ENCODE measurements at regions not wholly inside any gene's neighbourhood (a gene's known extent, or its start where the extent isn't known, plus 50 kb on each side); places are given as distances from the start of the nearest gene placed in this dataset.

GRCh38 chr9:75797085-75797580 lies 93.3 kb upstream of the PCSK5 start:
- no peak for TF ChIP-seq ZNF555 (tag by site-specific recombination; conservative IDR thresholded peaks at IDR 0.05)
- TF ChIP-seq ZNF433 (tag by site-specific recombination; IDR thresholded peaks at IDR 0.05; ENCODE audit: low read depth), result no peak
- no peak for TF ChIP-seq ZNF76 (tag by site-specific recombination; IDR thresholded peaks at IDR 0.05; ENCODE audit: borderline replicate concordance, low read depth)
- no peak for TF ChIP-seq ZNF10 (tag by site-specific recombination; IDR thresholded peaks at IDR 0.05)
- no peak for TF ChIP-seq ZNF629 (tag by site-specific recombination; IDR thresholded peaks at IDR 0.05)
- TF ChIP-seq ZNF362 (tag by site-specific recombination; IDR thresholded peaks at IDR 0.05), result no peak
- TF ChIP-seq ZNF248 (tag by site-specific recombination; IDR thresholded peaks at IDR 0.05), result no peak
- no peak for TF ChIP-seq GLIS2 (tag by site-specific recombination; IDR thresholded peaks at IDR 0.05)
- TF ChIP-seq ZFP69B (tag by site-specific recombination; IDR thresholded peaks at IDR 0.05), result no peak
- no peak for TF ChIP-seq ZSCAN23 (tag by site-specific recombination; IDR thresholded peaks at IDR 0.05)
- Histone ChIP-seq H3K4me1 (ENCODE audit: control insufficient read depth, insufficient read depth, low read length) (no peaks in the 10 kb centered on the region), H3K9me3 (ENCODE audit: control insufficient read depth, insufficient read depth, low read depth, low read length) (no peaks in the 10 kb centered on the region), H3K27ac (ENCODE audit: extremely low read depth, low read depth, low read length) (no peak overlapping the region), H3K36me3 (ENCODE audit: control insufficient read depth in 2 of 2, insufficient read depth in 1 of 2, low read length in 2 of 2) (no peaks in the 10 kb centered on the region), H3K4me3 (ENCODE audit: low read depth, low read length) (no peak overlapping the region)
- ChIA-PET CTCF (no interaction called here), POLR2A (no interaction called here)

GRCh38 chr9:75798505-75798904 lies 92.0 kb upstream of the PCSK5 start:
- CTCF ChIA-PET, result no interaction called here

GRCh38 chr9:75803130-75803529 lies 87.3 kb upstream of the PCSK5 start:
- H3K27ac ChIP-seq (ENCODE audit: extremely low read depth, low read depth, low read length), result no peak overlapping the region
- H3K36me3 ChIP-seq (ENCODE audit: control insufficient read depth in 2 of 2, insufficient read depth in 1 of 2, low read length in 2 of 2), result no peaks in the 10 kb centered on the region
- no peak overlapping the region for H3K4me3 ChIP-seq (ENCODE audit: low read depth, low read length)
- TF ChIP-seq ZBTB17 (tag by site-specific recombination; IDR thresholded peaks at IDR 0.05) (no peak), ZNF704 (tag by site-specific recombination; IDR thresholded peaks at IDR 0.05) (no peak), ZNF10 (tag by site-specific recombination; IDR thresholded peaks at IDR 0.05) (no peak), ZNF16 (tag by site-specific recombination; IDR thresholded peaks at IDR 0.05; ENCODE audit: low read depth) (no peak), ZNF585B (tag by site-specific recombination; IDR thresholded peaks at IDR 0.05) (no peak), ZNF558 (tag by site-specific recombination; IDR thresholded peaks at IDR 0.05) (no peak), ZSCAN30 (tag by site-specific recombination; IDR thresholded peaks at IDR 0.05) (no peak), ZNF324 (tag by site-specific recombination; IDR thresholded peaks at IDR 0.05) (no peak), ZNF391 (tag by site-specific recombination; IDR thresholded peaks at IDR 0.05; ENCODE audit: borderline replicate concordance, low read depth) (no peak), GLIS1 (tag by site-specific recombination; IDR thresholded peaks at IDR 0.05) (no peak), ZNF26 (tag by site-specific recombination; IDR thresholded peaks at IDR 0.05) (no peak), ZNF302 (tag by site-specific recombination; IDR thresholded peaks at IDR 0.05; ENCODE audit: low read depth) (no peak), ZNF548 (tag by site-specific recombination; IDR thresholded peaks at IDR 0.05) (no peak), ZNF223 (tag by site-specific recombination; IDR thresholded peaks at IDR 0.05) (no peak), ZNF354C (tag by site-specific recombination; IDR thresholded peaks at IDR 0.05; ENCODE audit: borderline replicate concordance, low read depth) (no peak)
- H3K4me1 ChIP-seq (ENCODE audit: control insufficient read depth, insufficient read depth, low read length), result no peaks in the 10 kb centered on the region
- POLR2A ChIA-PET, result no interaction called here
- CTCF ChIA-PET, result interaction anchor here (0.6 kb wide), 1 partner anchor 348 kb away, joined by 3 read pairs; no protein-coding TSS in a partner anchor
- no peaks in the 10 kb centered on the region for H3K9me3 ChIP-seq (ENCODE audit: control insufficient read depth, insufficient read depth, low read depth, low read length)

More at GRCh38 chr9:75798505-75798904, 92.0 kb upstream of the PCSK5 start:
- Histone ChIP-seq H3K27ac (ENCODE audit: extremely low read depth, low read depth, low read length) (no peak overlapping the region), H3K9me3 (ENCODE audit: control insufficient read depth, insufficient read depth, low read depth, low read length) (no peaks in the 10 kb centered on the region), H3K4me1 (ENCODE audit: control insufficient read depth, insufficient read depth, low read length) (no peaks in the 10 kb centered on the region), H3K4me3 (ENCODE audit: low read depth, low read length) (no peak overlapping the region), H3K36me3 (ENCODE audit: control insufficient read depth in 2 of 2, insufficient read depth in 1 of 2, low read length in 2 of 2) (no peaks in the 10 kb centered on the region)
- TF ChIP-seq ATF2 (tag by site-specific recombination; IDR thresholded peaks at IDR 0.05; ENCODE audit: low read depth), result no peak
- no peak for TF ChIP-seq ZNF785 (tag by site-specific recombination; IDR thresholded peaks at IDR 0.05)
- POLR2A ChIA-PET, result no interaction called here

Measured in HEK293 (cell line).